Natural killer cell treated with Interleukin-12 subunit alpha and Interleukin-12 subunit beta and Interleukin-15 and Interleukin-18, amount 100 ng/mL, for 72 hours (primary cell): ENCODE measurements at regions not wholly inside any gene's neighbourhood (a gene's known extent, or its start where the extent isn't known, plus 50 kb on each side); places are given as distances from the start of the nearest gene placed in this dataset.

ENCODE experiments used
- ATAC-seq, 2 donors: fragments of 150-1000 bp; cut with Tn5 transposase in 1 of 2; sonication (Bioruptor Pico), chemical (Tn5 transposase) in 1 of 2; 2 replicates each; pipeline ENCODE4 v1.10.0; 2021
- DNase-seq: peaks from one replicate; pipeline ENCODE4 v3.0.0; 2022; ENCODE audit warnings: low spot score
- H3K27ac Mint-ChIP-seq, 2 donors: 1 replicate in 1 of 2; 2 replicates in 1 of 2; pipeline ENCODE4 v1.8.0; 2022; ENCODE audit warnings: mixed read lengths in 2 of 2, mild to moderate bottlenecking in 1 of 2, moderate library complexity in 1 of 2
- H3K27me3 Mint-ChIP-seq, 2 donors: 1 replicate in 1 of 2; 2 replicates in 1 of 2; pipeline ENCODE4 v1.8.0; 2022; ENCODE audit warnings: mixed read lengths in 2 of 2
- H3K36me3 Mint-ChIP-seq: one replicate; pipeline ENCODE4 v1.8.0; 2022; ENCODE audit warnings: mixed read lengths
- H3K4me1 Mint-ChIP-seq, 2 donors: 1 replicate in 1 of 2; 2 replicates in 1 of 2; pipeline ENCODE4 v1.8.0; 2022; ENCODE audit warnings: low read depth in 2 of 2, mixed read lengths in 2 of 2, mild to moderate bottlenecking in 1 of 2
- H3K4me3 Mint-ChIP-seq: one replicate; pipeline ENCODE4 v1.8.0; 2022; ENCODE audit warnings: mixed read lengths
- H3K9me3 Mint-ChIP-seq: 2 replicates; pipeline ENCODE4 v1.8.0; 2022; ENCODE audit warnings: mixed read lengths

- H3K4me3 Mint-ChIP-seq, result no peak overlapping the region
- ATAC-seq (no peak), DNase-seq (no peak)
- H3K27ac Mint-ChIP-seq, result no peak overlapping the region
- no peaks in the 10 kb centered on the region for H3K36me3 Mint-ChIP-seq
- no peaks in the 10 kb centered on the region for H3K4me1 Mint-ChIP-seq
- no peaks in the 10 kb centered on the region for H3K9me3 Mint-ChIP-seq
- H3K27me3 Mint-ChIP-seq, result peaks cover 24 to 45% of the 10 kb centered on the region in 2 donors
Measured at GRCh38 chr22:48287031-48287430, 1524.6 kb downstream of the TBC1D22A start.

GRCh38 chr22:48284671-48285070 is 1522.2 kb downstream of the TBC1D22A start:
- H3K36me3 Mint-ChIP-seq, result peaks cover 7% of the 10 kb centered on the region
- peaks cover 36 to 60% of the 10 kb centered on the region in 2 donors for H3K27me3 Mint-ChIP-seq
- no peak overlapping the region for H3K4me3 Mint-ChIP-seq
- no peak for ATAC-seq
- no peak for DNase-seq
- no peaks in the 10 kb centered on the region for H3K4me1 Mint-ChIP-seq
- H3K27ac Mint-ChIP-seq, result no peak overlapping the region
- no peaks in the 10 kb centered on the region for H3K9me3 Mint-ChIP-seq

- no peaks in the 10 kb centered on the region for H3K9me3 Mint-ChIP-seq
- ATAC-seq, result no peak
- no peak overlapping the region for H3K27ac Mint-ChIP-seq
- DNase-seq, result no peak
- H3K4me1 Mint-ChIP-seq, result peaks cover 0 to 5% of the 10 kb centered on the region in 2 donors
- H3K27me3 Mint-ChIP-seq, result peaks cover 39 to 65% of the 10 kb centered on the region in 2 donors
- peaks cover 7% of the 10 kb centered on the region for H3K36me3 Mint-ChIP-seq
- no peak overlapping the region for H3K4me3 Mint-ChIP-seq
Measured at GRCh38 chr22:48282804-48283203, 1520.4 kb downstream of the TBC1D22A start.

- no peak for ATAC-seq
- Mint-ChIP-seq H3K27me3 (peaks cover 33 to 49% of the 10 kb centered on the region in 2 donors), H3K9me3 (no peaks in the 10 kb centered on the region), H3K36me3 (peaks cover 7% of the 10 kb centered on the region), H3K4me3 (no peak overlapping the region), H3K4me1 (peaks cover 0 to 5% of the 10 kb centered on the region in 2 donors), H3K27ac (no peak overlapping the region)
- no peak for DNase-seq
Measured at GRCh38 chr22:48279461-48279756, 1517.0 kb downstream of the TBC1D22A start.

- peaks cover 36 to 54% of the 10 kb centered on the region in 2 donors for H3K27me3 Mint-ChIP-seq
Measured at GRCh38 chr22:48278620-48279460, 1516.4 kb downstream of the TBC1D22A start.

GRCh38 chr22:48277868-48278581 is 1515.6 kb downstream of the TBC1D22A start:
- Mint-ChIP-seq H3K9me3 (no peaks in the 10 kb centered on the region), H3K36me3 (peaks cover 7% of the 10 kb centered on the region), H3K4me1 (peaks cover 0 to 5% of the 10 kb centered on the region in 2 donors), H3K27ac (peak overlapping the region in 1 of 2 donors; percentile 38), H3K4me3 (no peak overlapping the region), H3K27me3 (peaks cover 31 to 49% of the 10 kb centered on the region in 2 donors)
- DNase-seq, result no peak
- ATAC-seq, result no peak

More at GRCh38 chr22:48278620-48279460, 1516.4 kb downstream of the TBC1D22A start:
- H3K36me3 Mint-ChIP-seq, result peaks cover 7% of the 10 kb centered on the region
- ATAC-seq, result no peak
- peaks cover 0 to 5% of the 10 kb centered on the region in 2 donors for H3K4me1 Mint-ChIP-seq
- H3K4me3 Mint-ChIP-seq, result no peak overlapping the region
- no peaks in the 10 kb centered on the region for H3K9me3 Mint-ChIP-seq
- H3K27ac Mint-ChIP-seq, result peak overlapping the region in 1 of 2 donors; percentile 38
- no peak for DNase-seq

- peaks cover 0 to 5% of the 10 kb centered on the region in 2 donors for H3K4me1 Mint-ChIP-seq
- H3K27me3 Mint-ChIP-seq, result peaks cover 31 to 48% of the 10 kb centered on the region in 2 donors
- H3K9me3 Mint-ChIP-seq, result no peaks in the 10 kb centered on the region
- peaks cover 7% of the 10 kb centered on the region for H3K36me3 Mint-ChIP-seq
- ATAC-seq (peak in 1 of 2 donors; percentile 60), DNase-seq (no peak)
- no peak overlapping the region for H3K27ac Mint-ChIP-seq
- H3K4me3 Mint-ChIP-seq, result no peak overlapping the region
Measured at GRCh38 chr22:48276994-48277867, 1514.8 kb downstream of the TBC1D22A start.

GRCh38 chr22:48275412-48275811 is 1513.0 kb downstream of the TBC1D22A start:
- H3K4me1 Mint-ChIP-seq, result peaks cover 0 to 5% of the 10 kb centered on the region in 2 donors
- no peaks in the 10 kb centered on the region for H3K36me3 Mint-ChIP-seq
- no peak for DNase-seq
- no peak overlapping the region for H3K4me3 Mint-ChIP-seq
- peaks cover 31 to 45% of the 10 kb centered on the region in 2 donors for H3K27me3 Mint-ChIP-seq
- ATAC-seq, result no peak
- H3K9me3 Mint-ChIP-seq, result no peaks in the 10 kb centered on the region
- H3K27ac Mint-ChIP-seq, result no peak overlapping the region

GRCh38 chr22:48270731-48271130 is 1508.3 kb downstream of the TBC1D22A start:
- no peak overlapping the region for H3K4me3 Mint-ChIP-seq
- no peaks in the 10 kb centered on the region for H3K36me3 Mint-ChIP-seq
- no peak for DNase-seq
- no peak for ATAC-seq
- H3K27me3 Mint-ChIP-seq, result peaks cover 24 to 46% of the 10 kb centered on the region in 2 donors
- H3K9me3 Mint-ChIP-seq, result no peaks in the 10 kb centered on the region
- H3K27ac Mint-ChIP-seq, result no peak overlapping the region
- no peaks in the 10 kb centered on the region for H3K4me1 Mint-ChIP-seq

- Mint-ChIP-seq H3K27ac (no peak overlapping the region), H3K27me3 (peaks cover 22 to 42% of the 10 kb centered on the region in 2 donors), H3K4me3 (no peak overlapping the region), H3K9me3 (no peaks in the 10 kb centered on the region), H3K4me1 (no peaks in the 10 kb centered on the region), H3K36me3 (no peaks in the 10 kb centered on the region)
- DNase-seq, result no peak
- peak in 1 of 2 donors; percentile 34 for ATAC-seq
Measured at GRCh38 chr22:48268771-48269552, 1506.5 kb downstream of the TBC1D22A start.

GRCh38 chr22:48268293-48268692 is 1505.8 kb downstream of the TBC1D22A start:
- Mint-ChIP-seq H3K27me3 (peaks cover 20 to 38% of the 10 kb centered on the region in 2 donors), H3K9me3 (no peaks in the 10 kb centered on the region), H3K27ac (no peak overlapping the region), H3K36me3 (no peaks in the 10 kb centered on the region), H3K4me3 (no peak overlapping the region), H3K4me1 (no peaks in the 10 kb centered on the region)
- ATAC-seq (no peak), DNase-seq (no peak)

- ATAC-seq (no peak), DNase-seq (no peak)
- no peak overlapping the region for H3K4me3 Mint-ChIP-seq
- H3K4me1 Mint-ChIP-seq, result no peaks in the 10 kb centered on the region
- no peaks in the 10 kb centered on the region for H3K9me3 Mint-ChIP-seq
- no peaks in the 10 kb centered on the region for H3K36me3 Mint-ChIP-seq
- H3K27me3 Mint-ChIP-seq, result peaks cover 20 to 38% of the 10 kb centered on the region in 2 donors
- no peak overlapping the region for H3K27ac Mint-ChIP-seq
Measured at GRCh38 chr22:48267681-48268080, 1505.2 kb downstream of the TBC1D22A start.
